Neuronal stem cell (in vitro differentiated cells): ENCODE measurements at regions not wholly inside any gene's neighbourhood (a gene's known extent, or its start where the extent isn't known, plus 50 kb on each side); places are given as distances from the start of the nearest gene placed in this dataset.

Experiments
- DNase-seq: peaks from one replicate; pipeline ENCODE4 v3.0.0-alpha.2; 2013; ENCODE audit warnings: low spot score
- H2AFZ ChIP-seq: one replicate; pipeline ENCODE4 v1.6.1; 2013; ENCODE audit warnings: mild to moderate bottlenecking, low read length, inconsistent platforms
- H2AK5ac ChIP-seq: 2 replicates; pipeline ENCODE4 v1.6.1; 2013; ENCODE audit warnings: low read depth, mild to moderate bottlenecking, inconsistent platforms, low read length, moderate library complexity, mixed read lengths
- H2BK120ac ChIP-seq: 2 replicates; pipeline ENCODE4 v1.6.1; 2013; ENCODE audit warnings: low read depth, mild to moderate bottlenecking, inconsistent platforms, low read length, moderate library complexity, mixed read lengths
- H2BK12ac ChIP-seq: one replicate; pipeline ENCODE4 v1.6.1; 2013; ENCODE audit warnings: low read length, inconsistent platforms
- H2BK15ac ChIP-seq: 2 replicates; pipeline ENCODE4 v1.6.1; 2013; ENCODE audit warnings: mild to moderate bottlenecking, low read length, inconsistent platforms, mixed read lengths
- H2BK5ac ChIP-seq: one replicate; pipeline ENCODE4 v1.6.1; 2013; ENCODE audit warnings: inconsistent platforms, mild to moderate bottlenecking, low read length, moderate library complexity
- H3K14ac ChIP-seq: one replicate; pipeline ENCODE4 v1.6.1; 2013; ENCODE audit warnings: low read length, inconsistent platforms
- H3K18ac ChIP-seq: 2 replicates; pipeline ENCODE4 v1.6.1; 2013; ENCODE audit warnings: low read length, inconsistent platforms
- H3K23ac ChIP-seq: 2 replicates; pipeline ENCODE4 v1.6.1; 2013; ENCODE audit warnings: low read depth, mild to moderate bottlenecking, mixed read lengths, low read length, inconsistent platforms; ENCODE audit not compliant: poor library complexity
- H3K27ac ChIP-seq: replicated peaks from 3 replicates; pipeline ENCODE4 v1.5.1; 2013; ENCODE audit warnings: low read length, inconsistent platforms
- H3K27me3 ChIP-seq, 3 experiments: 2 replicates each; pipeline ENCODE4 v1.6.1; 2013; ENCODE audit warnings: low read length in 3 of 3, mild to moderate bottlenecking in 2 of 3, inconsistent platforms in 1 of 3, low read depth in 1 of 3, mixed read lengths in 1 of 3, moderate library complexity in 1 of 3; ENCODE audit not compliant: control insufficient read depth in 3 of 3, insufficient read depth in 3 of 3
- H3K36me3 ChIP-seq, 2 donors: replicated peaks in 1 of 2; 2 replicates each; pipeline ENCODE4 v1.6.1; 2013; ENCODE audit warnings: low read length in 2 of 2; ENCODE audit not compliant: control insufficient read depth in 2 of 2, insufficient read depth in 2 of 2
- H3K4ac ChIP-seq: 2 replicates; pipeline ENCODE4 v1.6.1; 2013; ENCODE audit warnings: inconsistent platforms, mild to moderate bottlenecking, low read length, moderate library complexity
- H3K4me1 ChIP-seq, 2 donors: 1 replicate in 1 of 2; 2 replicates in 1 of 2; pipeline ENCODE4 v1.6.1; 2013; ENCODE audit warnings: low read length in 2 of 2, low read depth in 1 of 2; ENCODE audit not compliant: control insufficient read depth in 2 of 2, insufficient read depth in 1 of 2
- H3K4me2 ChIP-seq: one replicate; pipeline ENCODE4 v1.6.1; 2013; ENCODE audit warnings: mild to moderate bottlenecking, low read length, inconsistent platforms; ENCODE audit not compliant: insufficient read depth, poor library complexity, severe bottlenecking
- H3K4me3 ChIP-seq, 2 donors: 2 replicates each; pipeline ENCODE4 v1.5.1; 2013; ENCODE audit warnings: low read length in 2 of 2, mild to moderate bottlenecking in 2 of 2, inconsistent platforms in 1 of 2, moderate library complexity in 1 of 2
- H3K79me1 ChIP-seq: one replicate; pipeline ENCODE4 v1.6.1; 2013; ENCODE audit warnings: low read depth, mild to moderate bottlenecking, inconsistent platforms, low read length, moderate library complexity
- H3K9ac ChIP-seq: one replicate; pipeline ENCODE4 v1.6.1; 2013; ENCODE audit warnings: mild to moderate bottlenecking, low read depth, low read length, inconsistent platforms; ENCODE audit not compliant: poor library complexity
- H3K9me3 ChIP-seq, 2 donors: replicated peaks in 1 of 2; 2 replicates each; pipeline versions ENCODE3 to v1.6.1; 2013; ENCODE audit warnings: low read length in 2 of 2, mild to moderate bottlenecking in 2 of 2, inconsistent platforms in 1 of 2, low read depth in 1 of 2, mixed read lengths in 1 of 2, moderate library complexity in 1 of 2; ENCODE audit not compliant: control insufficient read depth in 2 of 2, insufficient read depth in 1 of 2
- H4K8ac ChIP-seq: one replicate; pipeline ENCODE4 v1.6.1; 2013; ENCODE audit warnings: low read depth, mild to moderate bottlenecking, inconsistent platforms, low read length, moderate library complexity
- H4K91ac ChIP-seq: one replicate; pipeline ENCODE4 v1.6.1; 2013; ENCODE audit warnings: low read length, low read depth, mild to moderate bottlenecking, inconsistent platforms; ENCODE audit not compliant: poor library complexity
- WGBS, 2 donors: extraction: QIAGEN DNeasy Blood & Tissue Kit; methylation state at CpG; one replicate each; pipeline ENCODE4 v1.1.7; 2013; ENCODE audit warnings: missing lambda C conversion rate in 2 of 2, mixed read lengths in 1 of 2; ENCODE audit not compliant: insufficient read length in 2 of 2, insufficient replicate concordance in 1 of 2; ENCODE audit errors: extremely low coverage in 2 of 2; 5-methylcytosine and 5-hydroxymethylcytosine counted together

DNA sequence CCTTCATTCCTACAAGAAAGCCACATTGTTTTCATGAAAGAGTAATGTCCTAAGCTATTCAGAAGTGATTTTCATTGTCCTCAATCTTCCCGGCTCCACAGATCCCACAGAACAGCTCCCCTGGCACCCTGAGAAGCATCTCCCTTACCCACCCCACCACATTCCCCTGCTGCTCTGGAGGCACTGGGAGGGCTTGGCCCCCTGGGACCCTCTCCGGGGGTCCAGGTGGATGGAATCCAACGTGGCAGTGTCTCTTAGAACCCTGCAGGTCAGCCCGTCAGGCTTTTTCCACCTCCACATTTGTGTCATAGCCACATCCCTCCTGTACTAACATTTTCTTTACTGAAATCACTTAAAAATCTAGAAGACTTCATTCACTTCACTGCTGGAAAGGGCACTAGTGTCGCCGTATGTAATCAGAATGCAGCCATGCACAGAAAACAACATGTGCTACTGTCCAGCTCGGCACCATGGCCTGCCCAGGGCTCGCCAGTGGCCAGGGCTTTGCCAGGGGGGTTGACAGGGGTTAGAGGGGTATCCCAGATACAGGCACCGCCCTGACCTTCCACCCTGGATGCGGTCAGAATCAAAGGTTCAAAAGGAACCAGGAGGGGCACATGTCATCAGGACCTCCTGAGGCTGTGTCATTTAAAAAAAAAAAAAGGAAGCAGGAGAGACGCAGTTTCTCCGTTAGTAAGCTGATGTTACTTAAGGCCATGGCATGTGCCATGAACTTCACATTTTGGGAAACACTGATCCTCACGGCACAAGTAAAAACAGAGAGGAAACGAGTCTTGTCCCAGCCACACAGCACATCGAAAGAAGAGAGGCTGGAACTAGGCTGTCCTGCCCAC, 106.3 kb downstream of the LSM3 start:
- no peak overlapping the region for H4K91ac ChIP-seq
- H2BK12ac ChIP-seq, result no peak overlapping the region
- peak overlapping the region; percentile 53 for H3K18ac ChIP-seq
- whole genome bisulfite sequencing, 2 donors, result no CpG with 5 or more reads among the region's 15 CpGs
- H3K27me3 ChIP-seq, result peaks cover 0 to 33% (median 0%) of the 10 kb centered on the region in 3 experiments
- H3K9ac ChIP-seq, result no peak overlapping the region
- no peak overlapping the region for H2AFZ ChIP-seq
- no peak overlapping the region for H3K23ac ChIP-seq
- H4K8ac ChIP-seq, result no peak overlapping the region
- peak overlapping the region; percentile 35 for H2AK5ac ChIP-seq
- H2BK120ac ChIP-seq, result no peak overlapping the region
- peaks cover 0 to 8% of the 10 kb centered on the region in 2 donors for H3K4me1 ChIP-seq
- no peak overlapping the region for H2BK5ac ChIP-seq
- no peak overlapping the region for H3K4me2 ChIP-seq
- H3K4me3 ChIP-seq, result no peak overlapping the region
- H3K79me1 ChIP-seq, result no peaks in the 10 kb centered on the region
- no peak overlapping the region for H3K4ac ChIP-seq
- no peaks in the 10 kb centered on the region for H3K36me3 ChIP-seq
- no peak for DNase-seq
- H3K14ac ChIP-seq, result no peak overlapping the region
- no peaks in the 10 kb centered on the region for H3K9me3 ChIP-seq
- H3K27ac ChIP-seq, result no peak overlapping the region
- H2BK15ac ChIP-seq, result no peak overlapping the region

DNA sequence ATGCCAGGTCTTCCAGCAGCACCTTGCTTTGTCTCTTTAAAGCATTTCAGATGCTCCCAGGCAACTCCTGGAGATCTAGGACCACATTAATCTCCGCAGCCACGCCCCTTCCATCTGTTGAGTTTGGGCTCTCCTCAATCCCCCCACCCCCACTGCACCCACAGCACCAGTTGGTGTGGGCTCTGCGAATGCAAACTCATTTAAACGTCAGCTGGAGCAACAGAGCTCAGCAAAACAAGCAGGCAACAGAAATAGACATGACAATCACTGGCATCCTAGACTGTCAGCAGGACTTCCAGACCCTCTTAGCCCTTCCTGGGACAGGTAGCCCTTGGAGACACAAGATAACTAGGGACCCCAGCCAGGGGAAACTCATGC, 106.9 kb downstream of the LSM3 start:
- no peak overlapping the region for H3K14ac ChIP-seq
- H3K4me1 ChIP-seq, result peaks cover 0 to 8% of the 10 kb centered on the region in 2 donors
- peaks cover 0 to 32% (median 0%) of the 10 kb centered on the region in 3 experiments for H3K27me3 ChIP-seq
- H2AK5ac ChIP-seq, result peak overlapping the region; percentile 35
- no peak overlapping the region for H4K8ac ChIP-seq
- H2BK5ac ChIP-seq, result no peak overlapping the region
- H3K4me3 ChIP-seq, result no peak overlapping the region
- no peak overlapping the region for H2AFZ ChIP-seq
- peak overlapping the region; percentile 42 for H2BK12ac ChIP-seq
- H3K36me3 ChIP-seq, result no peaks in the 10 kb centered on the region
- no peak overlapping the region for H2BK120ac ChIP-seq
- no peak overlapping the region for H3K9ac ChIP-seq
- no peaks in the 10 kb centered on the region for H3K9me3 ChIP-seq
- H2BK15ac ChIP-seq, result no peak overlapping the region
- no CpG with 5 or more reads among the region's 4 CpGs for WGBS, 2 donors
- DNase-seq, result no peak
- no peak overlapping the region for H3K4me2 ChIP-seq
- H3K4ac ChIP-seq, result no peak overlapping the region
- H3K18ac ChIP-seq, result peak overlapping the region; percentile 39
- H4K91ac ChIP-seq, result no peak overlapping the region
- H3K27ac ChIP-seq, result no peak overlapping the region
- no peak overlapping the region for H3K23ac ChIP-seq
- H3K79me1 ChIP-seq, result no peaks in the 10 kb centered on the region

DNA sequence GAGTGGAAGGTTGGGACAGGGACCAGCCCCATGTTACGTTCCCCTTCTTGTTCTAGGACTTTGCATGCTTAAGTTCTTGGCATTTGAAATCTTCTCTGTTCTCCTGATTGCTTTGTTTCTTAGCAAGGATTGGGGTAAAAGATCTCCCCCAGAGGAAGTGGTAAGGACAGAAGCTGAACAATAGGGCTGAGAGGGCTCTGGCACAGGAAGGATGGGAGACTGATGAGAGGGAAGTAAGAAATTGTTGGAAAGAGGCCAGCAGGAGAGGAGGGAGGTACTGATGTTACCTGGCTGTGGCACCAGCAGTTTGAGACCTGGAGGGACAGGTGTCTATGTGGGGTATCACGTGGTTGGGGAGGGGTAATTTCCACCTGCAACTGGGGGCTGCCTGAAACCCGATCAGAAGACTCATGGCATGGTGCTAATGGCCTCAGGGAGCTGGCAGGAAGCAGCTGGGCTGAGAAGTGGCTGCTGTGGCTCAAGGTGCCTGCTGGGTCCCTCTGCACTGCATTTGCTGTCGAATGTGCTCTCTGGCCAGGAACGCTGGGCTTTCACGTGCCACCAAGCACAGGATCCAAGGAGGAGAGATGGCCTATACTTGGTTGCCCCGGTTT, 108.4 kb downstream of the LSM3 start:
- no peak overlapping the region for H2AK5ac ChIP-seq
- H3K4me2 ChIP-seq, result no peak overlapping the region
- peak overlapping the region; percentile 13 for H3K18ac ChIP-seq
- H4K91ac ChIP-seq, result no peak overlapping the region
- DNase-seq, result no peak
- H3K9ac ChIP-seq, result no peak overlapping the region
- H3K4ac ChIP-seq, result no peak overlapping the region
- no peak overlapping the region for H3K27ac ChIP-seq
- no peak overlapping the region for H2BK5ac ChIP-seq
- H2AFZ ChIP-seq, result no peak overlapping the region
- no peak overlapping the region for H2BK120ac ChIP-seq
- H3K9me3 ChIP-seq, result no peaks in the 10 kb centered on the region
- H3K27me3 ChIP-seq, result peaks cover 0 to 35% (median 0%) of the 10 kb centered on the region in 3 experiments
- H3K14ac ChIP-seq, result no peak overlapping the region
- no peaks in the 10 kb centered on the region for H3K36me3 ChIP-seq
- WGBS, 2 donors, result no CpG with 5 or more reads among the region's 7 CpGs
- no peak overlapping the region for H4K8ac ChIP-seq
- no peak overlapping the region for H3K4me3 ChIP-seq
- H2BK12ac ChIP-seq, result no peak overlapping the region
- H3K4me1 ChIP-seq, result peaks cover 0 to 11% of the 10 kb centered on the region in 2 donors
- H3K23ac ChIP-seq, result no peak overlapping the region
- H3K79me1 ChIP-seq, result no peaks in the 10 kb centered on the region
- peak overlapping the region; percentile 3 for H2BK15ac ChIP-seq

DNA sequence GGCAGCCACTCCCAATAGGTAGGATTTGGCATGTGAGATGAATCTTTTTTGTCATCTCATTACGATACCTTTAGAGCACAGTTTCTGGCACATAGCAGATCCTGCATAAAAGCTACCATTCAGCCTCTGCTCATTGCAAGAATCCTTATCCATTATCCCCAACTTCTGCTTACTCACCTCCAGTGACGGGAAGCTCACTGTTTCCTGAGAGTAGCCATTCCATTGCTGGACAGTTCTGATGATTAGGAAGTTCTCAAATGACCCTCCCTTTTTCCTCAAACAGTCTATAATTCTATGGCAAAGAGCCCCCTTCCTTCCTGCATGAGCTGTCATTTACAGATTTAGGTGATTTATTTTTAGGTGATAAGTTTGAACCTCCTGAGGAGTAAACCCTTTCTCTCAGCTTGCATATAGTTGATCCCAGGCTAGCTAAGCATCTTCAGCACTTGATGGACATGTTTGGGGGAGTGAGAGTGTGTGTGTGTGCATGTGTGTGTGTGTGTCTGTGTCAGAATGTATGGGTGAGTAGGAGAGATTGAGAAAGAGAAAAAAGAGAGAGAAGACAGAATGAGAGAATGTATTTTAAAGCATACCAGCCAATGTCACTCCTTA, 109.7 kb downstream of the LSM3 start:
- Histone ChIP-seq H3K27ac (no peak overlapping the region), H3K14ac (no peak overlapping the region)

More for the DNA sequence above, 109.7 kb downstream of the LSM3 start:
- Histone ChIP-seq H2BK15ac (no peak overlapping the region), H3K9ac (no peak overlapping the region), H3K18ac (no peak overlapping the region), H3K27me3 (peaks cover 0 to 28% (median 0%) of the 10 kb centered on the region in 3 experiments), H2AFZ (no peak overlapping the region), H2BK12ac (no peak overlapping the region), H3K4ac (no peak overlapping the region), H3K4me1 (peaks cover 0 to 11% of the 10 kb centered on the region in 2 donors), H2AK5ac (no peak overlapping the region), H3K4me2 (no peak overlapping the region), H3K36me3 (no peaks in the 10 kb centered on the region), H2BK120ac (no peak overlapping the region), H2BK5ac (no peak overlapping the region), H4K8ac (no peak overlapping the region), H4K91ac (no peak overlapping the region), H3K23ac (no peak overlapping the region), H3K9me3 (no peaks in the 10 kb centered on the region), H3K79me1 (no peaks in the 10 kb centered on the region), H3K4me3 (no peak overlapping the region)
- WGBS, 2 donors, result no CpG with 5 or more reads among the region's 2 CpGs
- no peak for DNase-seq
